ENCODE measurements at regions not wholly inside any gene's neighbourhood (a gene's known extent, or its start where the extent isn't known, plus 50 kb on each side); places are given as distances from the start of the nearest gene placed in this dataset.

GRCh38 chr6:138593124-138593877, 94.0 kb upstream of the NHSL1 start:
- Histone ChIP-seq H3K9me2 (ENCODE audit: insufficient read depth) (no peaks in the 10 kb centered on the region), H3K36me3 (ENCODE audit: control insufficient read depth in 1 of 2, insufficient read depth in 2 of 2, low read length in 2 of 2) (no peaks in the 10 kb centered on the region), H3K27ac (ENCODE audit: low read depth, low read length) (peak overlapping the region; percentile 53), H3K4me1 (ENCODE audit: control insufficient read depth in 1 of 2, insufficient read depth in 2 of 2, low read length in 2 of 2) (peaks cover 6 to 30% of the 10 kb centered on the region in 2 experiments; a peak in 3 of 4 replicates), H3K79me2 (ENCODE audit: insufficient read depth, low read length) (no peaks in the 10 kb centered on the region), H3K4me2 (ENCODE audit: low read length) (peak overlapping the region; percentile 84), H3K27me3 (ENCODE audit: insufficient read depth, low read length) (no peaks in the 10 kb centered on the region), H3K4me3 (replicated peaks in 1 of 2; ENCODE audit: low read depth in 1 of 2, low read length in 2 of 2) (peak overlapping the region; percentile 33 to 53), H4K20me1 (ENCODE audit: insufficient read depth) (no peaks in the 10 kb centered on the region), H2AFZ (ENCODE audit: low read depth, low read length, poor library complexity, severe bottlenecking) (peak overlapping the region; percentile 28), H3K9me3 (ENCODE audit: control insufficient read depth in 1 of 2, insufficient read depth in 1 of 2, low read depth in 1 of 2, low read length in 2 of 2) (no peaks in the 10 kb centered on the region), H3K9ac (ENCODE audit: low read length) (peak overlapping the region; percentile 56)
- ChIA-PET RAD21 (ENCODE audit: low non-redundant PET in 1 of 2, low total read pairs in 2 of 2, uncharacterized antibody in 2 of 2, unreplicated experiment in 2 of 2) (no interaction called here), CTCF (interaction anchor here (2.3 kb wide), 1 partner anchor 173 kb away, joined by 10 read pairs; no protein-coding TSS in a partner anchor), POLR2A (no interaction called here)
- DNase-seq (ENCODE audit: low read depth, low spot score) (peak; percentile 64), ATAC-seq (peak; percentile 80)
- TF ChIP-seq CTCF (IDR thresholded peaks at IDR 0.05 in 2 of 3, conservative IDR thresholded peaks at IDR 0.05 in 1 of 3; ENCODE audit: borderline replicate concordance in 1 of 3, insufficient read depth in 1 of 3, low read depth in 2 of 3, low read length in 2 of 3) (no peak), SIN3A (IDR thresholded peaks at IDR 0.05; ENCODE audit: low read depth) (0 out of 2 replicates have a peak, but pooled peaks have one; percentile 54), JUND (IDR thresholded peaks at IDR 0.05) (peak; percentile 74), RAD21 (IDR thresholded peaks at IDR 0.05; ENCODE audit: low read depth) (no peak), EGR1 (IDR thresholded peaks at IDR 0.05; ENCODE audit: low read depth) (no peak), FOSL1 (IDR thresholded peaks at IDR 0.05; ENCODE audit: low read depth) (peak; percentile 78), SP1 (IDR thresholded peaks at IDR 0.05; ENCODE audit: low read depth) (peak; percentile 42), POLR2AphosphoS5 (IDR thresholded peaks at IDR 0.05; ENCODE audit: low read depth, low read length) (peak; percentile 67), TCF7L2 (IDR thresholded peaks at IDR 0.05; ENCODE audit: borderline replicate concordance, extremely low read depth, insufficient read depth, insufficient read length) (no peak), MAX (IDR thresholded peaks at IDR 0.05) (peak; percentile 61)
- no TSS peak for BruUV-seq (replicated peaks)
- intact Hi-C loops (cut with micrococcal nuclease): loop anchor here (5.0 kb wide), 2 partner anchors 99 to 476 kb away; no protein-coding TSS in a partner anchor
